ENCODE measurements at regions not wholly inside any gene's neighbourhood (a gene's known extent, or its start where the extent isn't known, plus 50 kb on each side); places are given as distances from the start of the nearest gene placed in this dataset.

- TF ChIP-seq EZH2 (IDR thresholded peaks at IDR 0.05; ENCODE audit: insufficient read depth, poor library complexity, severe bottlenecking) (no peak), EZH2phosphoT487 (IDR thresholded peaks at IDR 0.05; ENCODE audit: insufficient read depth, low read depth) (no peak)
Measured at GRCh38 chr14:98474900-98475299, 797.1 kb downstream of the BCL11B start.

Measured in GM23248 (cell line).